ENCODE measurements at regions not wholly inside any gene's neighbourhood (a gene's known extent, or its start where the extent isn't known, plus 50 kb on each side); places are given as distances from the start of the nearest gene placed in this dataset.
"Not testable (repeated sequence)": the region's sequence is repeated elsewhere in the genome, so short reads cannot be mapped to it uniquely, and the experiment has no call there.

- Histone ChIP-seq H3K4me1 (ENCODE audit: control insufficient read depth in 2 of 2, insufficient read depth in 2 of 2, low read length in 1 of 2) (no peaks in the 10 kb centered on the region), H3K27ac (ENCODE audit: low read depth in 2 of 2, low read length in 1 of 2) (no peak overlapping the region), H3K9me3 (ENCODE audit: control insufficient read depth in 2 of 2, insufficient read depth in 1 of 2, low read depth in 1 of 2, low read length in 1 of 2) (peaks cover 0 to 3% of the 10 kb centered on the region in 2 donors), H3K36me3 (ENCODE audit: control insufficient read depth in 2 of 2, insufficient read depth in 2 of 2, low read length in 1 of 2) (no peaks in the 10 kb centered on the region), H3K4me3 (ENCODE audit: low read depth in 1 of 2, low read length in 2 of 2) (no peak overlapping the region), H3K27me3 (ENCODE audit: control insufficient read depth in 1 of 2, insufficient read depth in 2 of 2, low read length in 2 of 2) (no peaks in the 10 kb centered on the region)
- 75 to 84% methylated on average over 2 of the region's 2 CpGs for WGBS, 2 donors
Measured at GRCh38 chr12:83954071-83954789, 958.4 kb downstream of the SLC6A15 start.

- H3K27ac ChIP-seq (ENCODE audit: low read depth in 2 of 2, low read length in 1 of 2), result no peak overlapping the region
- H3K27me3 ChIP-seq (ENCODE audit: control insufficient read depth in 1 of 2, insufficient read depth in 2 of 2, low read length in 2 of 2), result no peaks in the 10 kb centered on the region
- H3K36me3 ChIP-seq (ENCODE audit: control insufficient read depth in 2 of 2, insufficient read depth in 2 of 2, low read length in 1 of 2), result no peaks in the 10 kb centered on the region
- H3K4me3 ChIP-seq (ENCODE audit: low read depth in 1 of 2, low read length in 2 of 2), result no peak overlapping the region
- H3K4me1 ChIP-seq (ENCODE audit: control insufficient read depth in 2 of 2, insufficient read depth in 2 of 2, low read length in 1 of 2), result no peaks in the 10 kb centered on the region
- no peaks in the 10 kb centered on the region for H3K9me3 ChIP-seq (ENCODE audit: control insufficient read depth in 2 of 2, insufficient read depth in 1 of 2, low read depth in 1 of 2, low read length in 1 of 2)
Measured at GRCh38 chr12:83945871-83946270, 966.7 kb downstream of the SLC6A15 start.

- H3K4me3 ChIP-seq (ENCODE audit: low read depth in 1 of 2, low read length in 2 of 2), result no peak overlapping the region
- no peaks in the 10 kb centered on the region for H3K4me1 ChIP-seq (ENCODE audit: control insufficient read depth in 2 of 2, insufficient read depth in 2 of 2, low read length in 1 of 2)
- H3K9me3 ChIP-seq (ENCODE audit: control insufficient read depth in 2 of 2, insufficient read depth in 1 of 2, low read depth in 1 of 2, low read length in 1 of 2), result no peaks in the 10 kb centered on the region
- no peaks in the 10 kb centered on the region for H3K36me3 ChIP-seq (ENCODE audit: control insufficient read depth in 2 of 2, insufficient read depth in 2 of 2, low read length in 1 of 2)
- H3K27ac ChIP-seq (ENCODE audit: low read depth in 2 of 2, low read length in 1 of 2), result no peak overlapping the region
- H3K27me3 ChIP-seq (ENCODE audit: control insufficient read depth in 1 of 2, insufficient read depth in 2 of 2, low read length in 2 of 2), result no peaks in the 10 kb centered on the region
Measured at GRCh38 chr12:83939718-83940117, 972.9 kb downstream of the SLC6A15 start.

GRCh38 chr12:83933615-83934014 lies 979.0 kb downstream of the SLC6A15 start:
- Histone ChIP-seq H3K36me3 (ENCODE audit: control insufficient read depth in 2 of 2, insufficient read depth in 2 of 2, low read length in 1 of 2) (no peaks in the 10 kb centered on the region), H3K27me3 (ENCODE audit: control insufficient read depth in 1 of 2, insufficient read depth in 2 of 2, low read length in 2 of 2) (no peaks in the 10 kb centered on the region), H3K4me1 (ENCODE audit: control insufficient read depth in 2 of 2, insufficient read depth in 2 of 2, low read length in 1 of 2) (no peaks in the 10 kb centered on the region), H3K4me3 (ENCODE audit: low read depth in 1 of 2, low read length in 2 of 2) (no peak overlapping the region), H3K27ac (ENCODE audit: low read depth in 2 of 2, low read length in 1 of 2) (no peak overlapping the region), H3K9me3 (ENCODE audit: control insufficient read depth in 2 of 2, insufficient read depth in 1 of 2, low read depth in 1 of 2, low read length in 1 of 2) (no peaks in the 10 kb centered on the region)

- 55 to 71% methylated on average over 4 of the region's 4 CpGs for WGBS, 2 donors
- Histone ChIP-seq H3K36me3 (ENCODE audit: control insufficient read depth in 2 of 2, insufficient read depth in 2 of 2, low read length in 1 of 2) (no peaks in the 10 kb centered on the region), H3K4me3 (ENCODE audit: low read depth in 1 of 2, low read length in 2 of 2) (no peak overlapping the region), H3K27ac (ENCODE audit: low read depth in 2 of 2, low read length in 1 of 2) (no peak overlapping the region), H3K27me3 (ENCODE audit: control insufficient read depth in 1 of 2, insufficient read depth in 2 of 2, low read length in 2 of 2) (no peaks in the 10 kb centered on the region), H3K4me1 (ENCODE audit: control insufficient read depth in 2 of 2, insufficient read depth in 2 of 2, low read length in 1 of 2) (no peaks in the 10 kb centered on the region), H3K9me3 (ENCODE audit: control insufficient read depth in 2 of 2, insufficient read depth in 1 of 2, low read depth in 1 of 2, low read length in 1 of 2) (no peaks in the 10 kb centered on the region)
Measured at GRCh38 chr12:83932011-83932410, 980.6 kb downstream of the SLC6A15 start.

- Histone ChIP-seq H3K36me3 (ENCODE audit: control insufficient read depth in 2 of 2, insufficient read depth in 2 of 2, low read length in 1 of 2) (no peaks in the 10 kb centered on the region), H3K9me3 (ENCODE audit: control insufficient read depth in 2 of 2, insufficient read depth in 1 of 2, low read depth in 1 of 2, low read length in 1 of 2) (no peaks in the 10 kb centered on the region), H3K27me3 (ENCODE audit: control insufficient read depth in 1 of 2, insufficient read depth in 2 of 2, low read length in 2 of 2) (no peaks in the 10 kb centered on the region), H3K4me3 (ENCODE audit: low read depth in 1 of 2, low read length in 2 of 2) (no peak overlapping the region), H3K4me1 (ENCODE audit: control insufficient read depth in 2 of 2, insufficient read depth in 2 of 2, low read length in 1 of 2) (no peaks in the 10 kb centered on the region), H3K27ac (ENCODE audit: low read depth in 2 of 2, low read length in 1 of 2) (no peak overlapping the region)
Measured at GRCh38 chr12:83931451-83931850, 981.1 kb downstream of the SLC6A15 start.

- 89 to 94% methylated on average over 13 of the region's 13 CpGs for WGBS, 2 donors
- H3K4me1 ChIP-seq (ENCODE audit: control insufficient read depth in 2 of 2, insufficient read depth in 2 of 2, low read length in 1 of 2), result not testable (repeated sequence)
Measured at GRCh38 chr12:83929792-83930191, 982.8 kb downstream of the SLC6A15 start.

GRCh38 chr12:83920821-83921547 lies 991.6 kb downstream of the SLC6A15 start:
- H3K9me3 ChIP-seq (ENCODE audit: control insufficient read depth in 2 of 2, insufficient read depth in 1 of 2, low read depth in 1 of 2, low read length in 1 of 2), result no peaks in the 10 kb centered on the region
- H3K36me3 ChIP-seq (ENCODE audit: control insufficient read depth in 2 of 2, insufficient read depth in 2 of 2, low read length in 1 of 2), result no peaks in the 10 kb centered on the region
- no peaks in the 10 kb centered on the region for H3K27me3 ChIP-seq (ENCODE audit: control insufficient read depth in 1 of 2, insufficient read depth in 2 of 2, low read length in 2 of 2)
- 91 to 94% methylated on average over 2 of the region's 2 CpGs for WGBS, 2 donors
- no peaks in the 10 kb centered on the region for H3K4me1 ChIP-seq (ENCODE audit: control insufficient read depth in 2 of 2, insufficient read depth in 2 of 2, low read length in 1 of 2)
- H3K27ac ChIP-seq (ENCODE audit: low read depth in 2 of 2, low read length in 1 of 2), result no peak overlapping the region
- H3K4me3 ChIP-seq (ENCODE audit: low read depth in 1 of 2, low read length in 2 of 2), result no peak overlapping the region

More at GRCh38 chr12:83929792-83930191, 982.8 kb downstream of the SLC6A15 start:
- H3K9me3 ChIP-seq (ENCODE audit: control insufficient read depth in 2 of 2, insufficient read depth in 1 of 2, low read depth in 1 of 2, low read length in 1 of 2); H3K27me3 ChIP-seq (ENCODE audit: control insufficient read depth in 1 of 2, insufficient read depth in 2 of 2, low read length in 2 of 2); H3K36me3 ChIP-seq (ENCODE audit: control insufficient read depth in 2 of 2, insufficient read depth in 2 of 2, low read length in 1 of 2); H3K27ac ChIP-seq (ENCODE audit: low read depth in 2 of 2, low read length in 1 of 2); H3K4me3 ChIP-seq (ENCODE audit: low read depth in 1 of 2, low read length in 2 of 2): not testable (repeated sequence)

- no peaks in the 10 kb centered on the region for H3K36me3 ChIP-seq (ENCODE audit: control insufficient read depth in 2 of 2, insufficient read depth in 2 of 2, low read length in 1 of 2)
- H3K4me3 ChIP-seq (ENCODE audit: low read depth in 1 of 2, low read length in 2 of 2), result no peak overlapping the region
- no peaks in the 10 kb centered on the region for H3K9me3 ChIP-seq (ENCODE audit: control insufficient read depth in 2 of 2, insufficient read depth in 1 of 2, low read depth in 1 of 2, low read length in 1 of 2)
- 69 to 71% methylated on average over 3 of the region's 3 CpGs for WGBS, 2 donors
- no peak overlapping the region for H3K27ac ChIP-seq (ENCODE audit: low read depth in 2 of 2, low read length in 1 of 2)
- no peaks in the 10 kb centered on the region for H3K4me1 ChIP-seq (ENCODE audit: control insufficient read depth in 2 of 2, insufficient read depth in 2 of 2, low read length in 1 of 2)
- H3K27me3 ChIP-seq (ENCODE audit: control insufficient read depth in 1 of 2, insufficient read depth in 2 of 2, low read length in 2 of 2), result no peaks in the 10 kb centered on the region
Measured at GRCh38 chr12:83919081-83919480, 993.5 kb downstream of the SLC6A15 start.

GRCh38 chr12:83904175-83904574 lies 1008.4 kb downstream of the SLC6A15 start:
- no peaks in the 10 kb centered on the region for H3K27me3 ChIP-seq (ENCODE audit: control insufficient read depth in 1 of 2, insufficient read depth in 2 of 2, low read length in 2 of 2)

More at GRCh38 chr12:83904175-83904574, 1008.4 kb downstream of the SLC6A15 start:
- Histone ChIP-seq H3K27ac (ENCODE audit: low read depth in 2 of 2, low read length in 1 of 2) (no peak overlapping the region), H3K9me3 (ENCODE audit: control insufficient read depth in 2 of 2, insufficient read depth in 1 of 2, low read depth in 1 of 2, low read length in 1 of 2) (no peaks in the 10 kb centered on the region), H3K36me3 (ENCODE audit: control insufficient read depth in 2 of 2, insufficient read depth in 2 of 2, low read length in 1 of 2) (no peaks in the 10 kb centered on the region), H3K4me3 (ENCODE audit: low read depth in 1 of 2, low read length in 2 of 2) (no peak overlapping the region), H3K4me1 (ENCODE audit: control insufficient read depth in 2 of 2, insufficient read depth in 2 of 2, low read length in 1 of 2) (no peaks in the 10 kb centered on the region)
- WGBS, 2 donors, result 72 to 82% methylated on average over 6 of the region's 6 CpGs

Data from esophagus (tissue), 2 donors.